GM23338 (cell line): ENCODE measurements at regions not wholly inside any gene's neighbourhood (a gene's known extent, or its start where the extent isn't known, plus 50 kb on each side); places are given as distances from the start of the nearest gene placed in this dataset.

ENCODE experiments used
- ATAC-seq: fragments of 200-7000 bp; cut with Tn5 transposase; 3 replicates; pipeline ENCODE4 v1.9.1; 2020
- DNase-seq: peaks from one replicate; pipeline ENCODE4 v3.0.0-alpha.2; 2015; ENCODE audit warnings: low spot score
- H2AFZ ChIP-seq: fragments of 200-600 bp; sonication (generic); 2 replicates; pipeline ENCODE4 v1.8.0; 2016; ENCODE audit warnings: antibody characterized with exemption, mild to moderate bottlenecking, moderate library complexity
- H3F3A ChIP-seq: fragments of 200-600 bp; sonication (generic); replicated peaks from 2 replicates; pipeline ENCODE4 v1.8.0; 2017; ENCODE audit warnings: antibody characterized with exemption, mixed run types, low read depth
- H3K27ac ChIP-seq: fragments of 200-600 bp; sonication (generic); 2 replicates; pipeline ENCODE4 v1.6.1; 2016; ENCODE audit warnings: low read depth
- H3K27me3 ChIP-seq: fragments of 200-600 bp; sonication (generic); 2 replicates; pipeline ENCODE4 v1.8.0; 2016; ENCODE audit warnings: mild to moderate bottlenecking, mixed run types, moderate library complexity; ENCODE audit not compliant: insufficient read depth
- H3K36me3 ChIP-seq: fragments of 200-600 bp; sonication (generic); 2 replicates; pipeline ENCODE4 v1.8.0; 2016; ENCODE audit warnings: mild to moderate bottlenecking; ENCODE audit not compliant: insufficient read depth
- H3K4me1 ChIP-seq: fragments of 200-600 bp; sonication (generic); 2 replicates; pipeline ENCODE4 v1.8.0; 2016; ENCODE audit warnings: mild to moderate bottlenecking, moderate library complexity; ENCODE audit not compliant: insufficient read depth
- H3K4me2 ChIP-seq: fragments of 200-600 bp; sonication (generic); 2 replicates; pipeline ENCODE4 v1.7.1; 2017; ENCODE audit warnings: mixed run types
- H3K4me3 ChIP-seq: fragments of 200-600 bp; sonication (generic); 2 replicates; pipeline ENCODE4 v1.6.1; 2016; ENCODE audit warnings: mixed run types
- H3K79me2 ChIP-seq: fragments of 200-600 bp; sonication (generic); replicated peaks from 2 replicates; pipeline ENCODE4 v1.8.0; 2017; ENCODE audit warnings: mild to moderate bottlenecking; ENCODE audit not compliant: insufficient read depth
- H3K9me2 ChIP-seq: fragments of 200-600 bp; sonication (generic); 2 replicates; pipeline ENCODE4 v1.8.0; 2017; ENCODE audit not compliant: insufficient read depth
- H4K20me1 ChIP-seq: fragments of 200-600 bp; sonication (generic); replicated peaks from 2 replicates; pipeline ENCODE4 v1.8.0; 2017; ENCODE audit warnings: mild to moderate bottlenecking; ENCODE audit not compliant: insufficient read depth
- H3K27ac Mint-ChIP-seq: 2 replicates; pipeline ENCODE4 v1.8.0; 2020; ENCODE audit warnings: inconsistent platforms, mild to moderate bottlenecking, moderate library complexity, mixed read lengths
- H3K27me3 Mint-ChIP-seq: 3 replicates; pipeline ENCODE4 v1.8.0; 2022; ENCODE audit warnings: low read depth, mild to moderate bottlenecking, moderate library complexity, mixed read lengths, inconsistent platforms; ENCODE audit not compliant: insufficient read depth, poor library complexity
- H3K36me3 Mint-ChIP-seq: 3 replicates; pipeline ENCODE4 v1.8.0; 2021; ENCODE audit warnings: low read depth, mild to moderate bottlenecking, inconsistent platforms, moderate library complexity, mixed read lengths
- H3K4me1 Mint-ChIP-seq: 3 replicates; pipeline ENCODE4 v1.8.0; 2020; ENCODE audit warnings: mild to moderate bottlenecking, inconsistent platforms, mixed read lengths
- H3K4me3 Mint-ChIP-seq: 3 replicates; pipeline ENCODE4 v1.8.0; 2021; ENCODE audit warnings: moderate library complexity, mild to moderate bottlenecking, inconsistent platforms, mixed read lengths
- H3K9me3 Mint-ChIP-seq: 3 replicates; pipeline ENCODE4 v1.8.0; 2020; ENCODE audit warnings: moderate library complexity, mild to moderate bottlenecking, inconsistent platforms, mixed read lengths
- CREB1 ChIP-seq: fragments of 250-450 bp; sonication (Bioruptor Pico); IDR thresholded peaks from 2 replicates; pipeline ENCODE4 v1.5.0; 2020; ENCODE audit warnings: low read depth, mild to moderate bottlenecking, moderate library complexity
- ETS1 ChIP-seq: IDR thresholded peaks from 2 replicates; pipeline ENCODE4 v1.6.1; 2016; ENCODE audit warnings: antibody characterized with exemption
- EZH2 ChIP-seq: fragments of 200-600 bp; sonication (generic); IDR thresholded peaks from one replicate; pipeline ENCODE4 v1.8.0; 2017; ENCODE audit warnings: antibody characterized with exemption, mild to moderate bottlenecking, low read depth; ENCODE audit not compliant: unreplicated experiment
- EZH2phosphoT487 ChIP-seq: fragments of 200-600 bp; sonication (generic); IDR thresholded peaks from one replicate; pipeline ENCODE4 v1.8.1; 2018; ENCODE audit warnings: antibody characterized with exemption; ENCODE audit not compliant: unreplicated experiment
- JUNB ChIP-seq: IDR thresholded peaks from one replicate; pipeline ENCODE4 v1.6.1; 2016; ENCODE audit warnings: antibody characterized with exemption; ENCODE audit not compliant: unreplicated experiment
- NANOG ChIP-seq: IDR thresholded peaks from 2 replicates; pipeline ENCODE4 v1.6.1; 2016; ENCODE audit warnings: antibody characterized with exemption, borderline replicate concordance
- POLR2AphosphoS5 ChIP-seq: IDR thresholded peaks from 2 replicates; pipeline ENCODE4 v1.6.1; 2016; ENCODE audit warnings: antibody characterized with exemption, low read depth
- REST ChIP-seq: IDR thresholded peaks from one replicate; pipeline ENCODE4 v1.6.1; 2018; ENCODE audit warnings: antibody characterized with exemption; ENCODE audit not compliant: unreplicated experiment
- STAT1 ChIP-seq: IDR thresholded peaks from one replicate; pipeline ENCODE4 v1.6.1; 2016; ENCODE audit warnings: antibody characterized with exemption; ENCODE audit not compliant: unreplicated experiment
- ZNF114 ChIP-seq: fragments of 250-450 bp; sonication (Bioruptor Pico); IDR thresholded peaks from 2 replicates; pipeline ENCODE4 v1.5.0; 2020; ENCODE audit warnings: mild to moderate bottlenecking, moderate library complexity
- ZNF331 ChIP-seq: fragments of 250-450 bp; sonication (Bioruptor Pico); IDR thresholded peaks from 2 replicates; pipeline ENCODE4 v1.5.0; 2020; ENCODE audit warnings: low read depth, mild to moderate bottlenecking, moderate library complexity
- TF ChIP-seq, protein P1 (sequence below): fragments of 250-450 bp; sonication (Bioruptor Pico); IDR thresholded peaks from 2 replicates; pipeline ENCODE4 v1.5.0; 2020; ENCODE audit warnings: mild to moderate bottlenecking, moderate library complexity
- TF ChIP-seq, protein P2 (sequence below), 2 experiments: fragments of 200-600 bp in 1 of 2; sonication (generic) in 1 of 2; conservative IDR thresholded peaks; 2 replicates each; pipeline versions ENCODE4 v1.5.1 to v1.6.1; 2016 to 2017; ENCODE audit warnings: antibody characterized with exemption in 2 of 2, low read depth in 2 of 2, mild to moderate bottlenecking in 2 of 2, moderate library complexity in 1 of 2

GRCh38 chr3:102163818-102164154 lies 271.0 kb upstream of the ZPLD1 start:
- Histone ChIP-seq H3K9me2 (no peaks in the 10 kb centered on the region), H3F3A (no peaks in the 10 kb centered on the region), H3K27ac (no peak overlapping the region), H2AFZ (no peak overlapping the region), H3K79me2 (no peaks in the 10 kb centered on the region), H4K20me1 (no peaks in the 10 kb centered on the region), H3K4me2 (no peak overlapping the region), H3K4me3 (no peak overlapping the region), H3K36me3 (no peaks in the 10 kb centered on the region), H3K4me1 (no peaks in the 10 kb centered on the region), H3K27me3 (no peaks in the 10 kb centered on the region)
- Mint-ChIP-seq H3K27me3 (no peaks in the 10 kb centered on the region), H3K4me3 (no peak overlapping the region), H3K4me1 (no peaks in the 10 kb centered on the region), H3K27ac (no peak overlapping the region), H3K9me3 (no peaks in the 10 kb centered on the region), H3K36me3 (no peaks in the 10 kb centered on the region)
- ATAC-seq, result no peak
- no peak for DNase-seq
- TF ChIP-seq REST (no peak), STAT1 (no peak), EZH2 (no peak), ZNF114 (CRISPR knock-in tag) (no peak), CREB1 (no peak), ETS1 (no peak), JUNB (no peak), POLR2AphosphoS5 (no peak), NANOG (no peak), EZH2phosphoT487 (no peak), ZNF331 (CRISPR knock-in tag) (no peak)
- TF ChIP-seq, protein P1, sequence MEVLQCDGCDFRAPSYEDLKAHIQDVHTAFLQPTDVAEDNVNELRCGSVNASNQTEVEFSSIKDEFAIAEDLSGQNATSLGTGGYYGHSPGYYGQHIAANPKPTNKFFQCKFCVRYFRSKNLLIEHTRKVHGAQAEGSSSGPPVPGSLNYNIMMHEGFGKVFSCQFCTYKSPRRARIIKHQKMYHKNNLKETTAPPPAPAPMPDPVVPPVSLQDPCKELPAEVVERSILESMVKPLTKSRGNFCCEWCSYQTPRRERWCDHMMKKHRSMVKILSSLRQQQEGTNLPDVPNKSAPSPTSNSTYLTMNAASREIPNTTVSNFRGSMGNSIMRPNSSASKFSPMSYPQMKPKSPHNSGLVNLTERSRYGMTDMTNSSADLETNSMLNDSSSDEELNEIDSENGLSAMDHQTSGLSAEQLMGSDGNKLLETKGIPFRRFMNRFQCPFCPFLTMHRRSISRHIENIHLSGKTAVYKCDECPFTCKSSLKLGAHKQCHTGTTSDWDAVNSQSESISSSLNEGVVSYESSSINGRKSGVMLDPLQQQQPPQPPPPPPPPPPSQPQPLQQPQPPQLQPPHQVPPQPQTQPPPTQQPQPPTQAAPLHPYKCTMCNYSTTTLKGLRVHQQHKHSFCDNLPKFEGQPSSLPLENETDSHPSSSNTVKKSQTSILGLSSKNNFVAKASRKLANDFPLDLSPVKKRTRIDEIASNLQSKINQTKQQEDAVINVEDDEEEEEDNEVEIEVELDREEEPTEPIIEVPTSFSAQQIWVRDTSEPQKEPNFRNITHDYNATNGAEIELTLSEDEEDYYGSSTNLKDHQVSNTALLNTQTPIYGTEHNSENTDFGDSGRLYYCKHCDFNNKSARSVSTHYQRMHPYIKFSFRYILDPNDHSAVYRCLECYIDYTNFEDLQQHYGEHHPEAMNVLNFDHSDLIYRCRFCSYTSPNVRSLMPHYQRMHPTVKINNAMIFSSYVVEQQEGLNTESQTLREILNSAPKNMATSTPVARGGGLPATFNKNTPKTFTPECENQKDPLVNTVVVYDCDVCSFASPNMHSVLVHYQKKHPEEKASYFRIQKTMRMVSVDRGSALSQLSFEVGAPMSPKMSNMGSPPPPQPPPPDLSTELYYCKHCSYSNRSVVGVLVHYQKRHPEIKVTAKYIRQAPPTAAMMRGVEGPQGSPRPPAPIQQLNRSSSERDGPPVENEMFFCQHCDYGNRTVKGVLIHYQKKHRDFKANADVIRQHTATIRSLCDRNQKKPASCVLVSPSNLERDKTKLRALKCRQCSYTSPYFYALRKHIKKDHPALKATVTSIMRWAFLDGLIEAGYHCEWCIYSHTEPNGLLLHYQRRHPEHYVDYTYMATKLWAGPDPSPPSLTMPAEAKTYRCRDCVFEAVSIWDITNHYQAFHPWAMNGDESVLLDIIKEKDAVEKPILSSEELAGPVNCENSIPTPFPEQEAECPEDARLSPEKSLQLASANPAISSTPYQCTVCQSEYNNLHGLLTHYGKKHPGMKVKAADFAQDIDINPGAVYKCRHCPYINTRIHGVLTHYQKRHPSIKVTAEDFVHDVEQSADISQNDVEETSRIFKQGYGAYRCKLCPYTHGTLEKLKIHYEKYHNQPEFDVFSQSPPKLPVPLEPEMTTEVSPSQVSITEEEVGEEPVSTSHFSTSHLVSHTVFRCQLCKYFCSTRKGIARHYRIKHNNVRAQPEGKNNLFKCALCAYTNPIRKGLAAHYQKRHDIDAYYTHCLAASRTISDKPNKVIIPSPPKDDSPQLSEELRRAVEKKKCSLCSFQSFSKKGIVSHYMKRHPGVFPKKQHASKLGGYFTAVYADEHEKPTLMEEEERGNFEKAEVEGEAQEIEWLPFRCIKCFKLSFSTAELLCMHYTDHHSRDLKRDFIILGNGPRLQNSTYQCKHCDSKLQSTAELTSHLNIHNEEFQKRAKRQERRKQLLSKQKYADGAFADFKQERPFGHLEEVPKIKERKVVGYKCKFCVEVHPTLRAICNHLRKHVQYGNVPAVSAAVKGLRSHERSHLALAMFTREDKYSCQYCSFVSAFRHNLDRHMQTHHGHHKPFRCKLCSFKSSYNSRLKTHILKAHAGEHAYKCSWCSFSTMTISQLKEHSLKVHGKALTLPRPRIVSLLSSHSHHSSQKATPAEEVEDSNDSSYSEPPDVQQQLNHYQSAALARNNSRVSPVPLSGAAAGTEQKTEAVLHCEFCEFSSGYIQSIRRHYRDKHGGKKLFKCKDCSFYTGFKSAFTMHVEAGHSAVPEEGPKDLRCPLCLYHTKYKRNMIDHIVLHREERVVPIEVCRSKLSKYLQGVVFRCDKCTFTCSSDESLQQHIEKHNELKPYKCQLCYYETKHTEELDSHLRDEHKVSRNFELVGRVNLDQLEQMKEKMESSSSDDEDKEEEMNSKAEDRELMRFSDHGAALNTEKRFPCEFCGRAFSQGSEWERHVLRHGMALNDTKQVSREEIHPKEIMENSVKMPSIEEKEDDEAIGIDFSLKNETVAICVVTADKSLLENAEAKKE (CRISPR knock-in tag), result no peak
- TF ChIP-seq, protein P2, sequence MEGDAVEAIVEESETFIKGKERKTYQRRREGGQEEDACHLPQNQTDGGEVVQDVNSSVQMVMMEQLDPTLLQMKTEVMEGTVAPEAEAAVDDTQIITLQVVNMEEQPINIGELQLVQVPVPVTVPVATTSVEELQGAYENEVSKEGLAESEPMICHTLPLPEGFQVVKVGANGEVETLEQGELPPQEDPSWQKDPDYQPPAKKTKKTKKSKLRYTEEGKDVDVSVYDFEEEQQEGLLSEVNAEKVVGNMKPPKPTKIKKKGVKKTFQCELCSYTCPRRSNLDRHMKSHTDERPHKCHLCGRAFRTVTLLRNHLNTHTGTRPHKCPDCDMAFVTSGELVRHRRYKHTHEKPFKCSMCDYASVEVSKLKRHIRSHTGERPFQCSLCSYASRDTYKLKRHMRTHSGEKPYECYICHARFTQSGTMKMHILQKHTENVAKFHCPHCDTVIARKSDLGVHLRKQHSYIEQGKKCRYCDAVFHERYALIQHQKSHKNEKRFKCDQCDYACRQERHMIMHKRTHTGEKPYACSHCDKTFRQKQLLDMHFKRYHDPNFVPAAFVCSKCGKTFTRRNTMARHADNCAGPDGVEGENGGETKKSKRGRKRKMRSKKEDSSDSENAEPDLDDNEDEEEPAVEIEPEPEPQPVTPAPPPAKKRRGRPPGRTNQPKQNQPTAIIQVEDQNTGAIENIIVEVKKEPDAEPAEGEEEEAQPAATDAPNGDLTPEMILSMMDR (conservative IDR thresholded peaks at IDR 0.05; ENCODE audit: low read depth in 2 of 2), result no peak
